NCI-H524 treated with DMSO at 0.1 percent for 48 hours (cell line): ENCODE measurements at regions not wholly inside any gene's neighbourhood (a gene's known extent, or its start where the extent isn't known, plus 50 kb on each side); places are given as distances from the start of the nearest gene placed in this dataset.
A peak's percentile ranks its signal among the peaks of the same experiment; 100 is the strongest.

Source experiments
- DNase-seq: peaks from one replicate; lab custom pipeline; 2025; lab: John Stamatoyannopoulos, UW

DNA sequence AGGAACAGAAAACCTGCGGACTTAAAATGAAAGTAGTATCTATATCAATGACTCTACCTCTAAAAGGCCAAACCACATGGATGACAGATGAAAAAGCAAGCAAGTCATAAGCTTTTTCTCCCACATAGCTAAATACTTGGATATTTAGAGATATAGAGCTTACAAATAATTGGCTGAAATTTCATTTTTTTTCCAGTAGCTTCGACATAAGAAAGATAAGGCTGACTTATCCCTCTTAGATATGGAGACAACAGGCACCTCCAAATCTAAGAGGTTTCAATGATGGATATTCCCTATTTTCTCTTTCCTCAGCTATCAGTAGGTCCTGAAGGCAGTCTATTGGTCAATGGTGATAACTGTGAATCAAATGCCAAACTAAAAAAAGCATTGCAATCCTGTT lies 460.3 kb downstream of the MEIS1 start:
- DNase-seq: no peak

DNA sequence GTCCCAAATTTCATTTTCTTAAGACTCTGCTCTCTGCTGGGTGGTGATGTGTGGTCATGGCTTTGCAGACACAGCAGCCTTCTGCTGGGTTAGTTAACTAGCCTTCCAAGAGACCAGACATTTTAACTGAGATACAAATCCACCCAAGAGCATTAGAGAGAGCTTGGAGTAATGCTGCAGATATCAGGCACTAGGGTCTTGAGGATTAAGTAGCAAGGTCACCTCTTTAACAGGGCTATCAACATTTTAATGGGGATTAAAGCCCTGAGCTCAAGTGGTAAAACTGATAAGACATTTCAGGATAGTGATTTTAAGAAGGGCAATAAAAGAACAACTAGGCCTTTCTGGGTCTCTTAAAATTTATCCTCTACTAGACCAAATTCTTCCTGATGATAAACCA lies 461.2 kb downstream of the MEIS1 start:
- no peak for DNase-seq

DNA sequence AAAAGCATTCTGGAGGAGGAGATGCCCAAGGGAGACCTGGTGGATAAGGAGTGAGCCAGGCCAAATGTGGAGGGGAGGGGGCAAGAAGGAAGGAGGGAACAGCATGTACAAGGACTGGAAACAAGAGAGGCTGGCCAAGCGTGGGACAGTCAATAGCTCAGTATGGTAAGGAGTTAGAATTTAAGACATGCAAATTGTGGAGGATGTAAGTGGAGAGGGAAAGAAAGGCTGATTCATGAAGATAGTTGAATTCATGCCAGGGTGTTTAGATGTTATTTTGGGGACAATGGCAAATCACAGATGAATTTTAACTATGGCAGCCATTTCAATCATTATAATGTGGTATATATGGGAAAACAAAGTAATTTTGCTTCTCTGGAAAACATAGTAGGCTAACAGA lies 462.3 kb downstream of the MEIS1 start:
- DNase-seq: no peak

DNA sequence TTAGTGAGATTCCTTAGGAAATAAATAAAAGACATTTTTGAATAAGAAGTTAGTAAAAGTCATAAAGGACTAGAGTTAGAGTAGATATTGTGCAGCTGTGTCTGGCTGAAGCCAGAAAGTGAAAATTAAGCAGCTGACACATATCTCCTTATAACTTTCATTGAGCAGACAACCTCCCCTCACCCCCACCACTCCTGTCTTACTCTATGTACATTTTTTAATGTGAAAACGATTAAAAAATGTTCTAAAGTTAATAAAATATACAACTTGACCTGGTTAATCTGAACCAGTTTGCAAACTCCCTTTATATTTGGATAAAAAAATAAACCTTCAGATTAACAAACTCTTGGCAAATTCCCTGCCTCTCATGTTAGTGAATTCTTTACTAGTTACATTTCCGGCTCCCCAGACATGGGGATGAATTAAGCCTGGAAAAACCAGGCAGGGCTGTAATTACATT lies 462.8 kb downstream of the MEIS1 start:
- no peak for DNase-seq

DNA sequence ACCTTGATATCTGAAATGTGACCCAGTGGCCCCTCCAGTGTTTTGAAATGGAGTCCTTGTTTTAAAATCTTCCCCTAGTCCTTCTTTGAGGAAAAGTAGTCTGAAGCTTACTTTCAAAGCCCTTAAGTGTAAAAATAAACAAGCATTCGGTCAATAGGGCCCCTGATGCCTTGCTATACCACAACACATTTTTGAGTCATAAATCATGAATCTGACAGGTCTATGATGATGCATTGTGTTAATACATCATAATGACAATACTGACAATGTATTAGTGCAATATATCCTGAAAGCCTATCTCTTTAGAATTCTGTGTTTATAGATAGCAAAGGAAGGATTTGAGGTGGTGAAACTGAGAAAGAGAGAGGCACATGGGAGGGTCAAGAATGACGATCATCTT lies 464.2 kb downstream of the MEIS1 start:
- no peak for DNase-seq

DNA sequence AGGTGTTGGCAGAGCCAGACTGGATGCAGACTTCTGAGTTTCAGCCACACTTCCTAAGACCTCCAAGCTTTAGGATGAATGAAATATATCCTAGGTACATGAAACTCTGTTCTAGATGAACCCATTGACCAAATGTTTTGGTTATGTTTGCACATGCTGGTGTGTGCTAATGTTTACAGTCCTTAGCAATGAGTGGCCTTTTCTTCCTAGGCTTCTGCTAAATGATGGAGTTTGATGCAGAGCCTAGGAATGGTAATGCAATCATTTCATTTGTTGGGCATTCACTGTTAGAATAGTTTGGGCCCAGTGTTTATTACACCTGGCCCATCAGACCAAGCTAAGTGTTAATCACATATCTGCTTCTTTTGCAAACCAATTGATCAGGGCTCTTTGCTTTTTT lies 464.7 kb downstream of the MEIS1 start:
- DNase-seq: no peak

DNA sequence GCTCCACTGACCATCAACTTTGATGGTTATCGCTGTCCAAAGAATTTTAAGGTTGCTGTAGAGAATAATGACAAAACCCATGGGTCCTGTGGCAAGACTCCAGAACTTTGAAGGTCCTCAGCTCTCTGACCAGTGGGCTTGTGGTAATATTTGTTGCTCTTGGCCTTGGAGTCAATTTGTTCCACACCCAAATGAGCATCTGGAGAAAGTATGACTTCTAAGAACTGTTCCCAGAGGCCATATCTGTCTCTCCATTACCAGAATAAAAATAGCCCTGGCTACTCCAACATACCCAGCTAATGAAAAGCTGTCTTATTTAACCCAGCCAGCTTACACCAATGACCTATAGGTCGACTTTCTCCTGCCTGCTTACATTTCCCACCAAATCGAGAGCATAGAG lies 466.4 kb downstream of the MEIS1 start:
- DNase-seq: no peak

DNA sequence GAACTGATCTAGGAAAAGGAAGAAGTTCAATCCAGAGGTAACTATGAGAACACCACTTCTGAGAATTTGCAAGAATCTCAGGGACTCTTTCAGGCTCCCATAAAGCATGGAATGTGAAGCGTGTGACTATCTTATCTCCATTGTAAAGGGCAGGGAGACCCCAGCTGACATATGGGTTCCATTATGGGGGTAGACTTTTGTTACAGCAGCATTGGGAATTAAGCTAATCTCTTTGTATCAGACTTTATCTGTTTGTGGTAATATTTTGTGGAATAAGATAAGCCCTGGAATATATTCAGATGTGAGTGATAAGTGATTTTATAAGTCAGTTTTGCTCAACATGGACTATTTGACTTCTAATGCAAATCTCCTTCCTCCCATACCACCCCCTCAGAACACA lies 468.3 kb downstream of the MEIS1 start:
- DNase-seq: no peak

DNA sequence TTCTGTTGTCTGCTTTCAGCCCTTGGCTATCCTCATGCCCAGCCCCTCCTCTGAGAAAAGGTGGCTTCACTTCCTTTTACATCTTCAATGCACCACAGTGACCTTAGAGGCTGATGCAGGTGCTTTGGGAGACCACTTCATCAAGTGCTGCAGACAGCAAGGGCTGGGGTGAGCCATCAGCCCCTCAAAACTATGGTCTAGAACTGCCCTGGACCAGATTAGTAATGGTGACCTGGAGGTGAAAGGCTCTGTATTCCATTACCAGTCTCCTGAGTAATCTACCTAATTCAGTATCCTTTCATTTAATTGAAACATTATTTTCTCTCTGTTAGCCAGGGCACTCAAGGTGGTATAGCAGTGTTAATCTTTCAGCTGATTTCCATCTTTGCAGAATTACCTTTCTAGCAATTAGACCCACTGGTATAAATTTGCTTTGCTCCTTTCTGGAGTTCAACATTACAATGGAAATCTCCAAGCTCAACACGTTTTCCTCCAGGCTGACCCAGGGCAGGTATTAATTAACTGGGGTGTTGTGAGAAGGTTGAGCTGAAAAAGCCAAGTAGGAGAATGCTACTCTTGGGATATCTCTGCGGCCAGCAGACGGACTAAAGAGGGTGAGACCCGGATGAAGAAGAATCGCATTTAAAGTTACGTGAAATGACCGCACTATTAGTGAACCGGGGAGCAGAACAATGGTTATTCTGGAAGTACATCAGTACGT lies 469.0 kb downstream of the MEIS1 start:
- DNase-seq: no peak

DNA sequence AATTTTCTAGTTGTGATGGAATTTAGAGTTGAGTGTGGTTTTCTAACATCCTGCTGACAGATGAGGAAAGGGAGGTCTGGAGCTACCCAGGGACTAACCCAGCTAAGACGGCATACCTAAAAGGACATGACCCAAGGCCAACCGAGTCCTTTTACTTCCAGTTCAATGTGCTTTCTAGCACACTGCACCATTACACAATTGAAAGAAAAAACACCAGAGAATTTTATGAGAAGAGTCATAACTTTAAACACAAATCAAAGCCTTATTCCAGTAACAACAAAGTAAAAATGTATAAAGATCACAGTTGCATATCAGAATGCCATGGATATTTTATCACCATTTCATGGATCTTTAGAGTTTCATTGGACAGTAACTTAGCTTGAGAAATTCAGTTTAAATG lies 480.3 kb downstream of the MEIS1 start:
- no peak for DNase-seq

DNA sequence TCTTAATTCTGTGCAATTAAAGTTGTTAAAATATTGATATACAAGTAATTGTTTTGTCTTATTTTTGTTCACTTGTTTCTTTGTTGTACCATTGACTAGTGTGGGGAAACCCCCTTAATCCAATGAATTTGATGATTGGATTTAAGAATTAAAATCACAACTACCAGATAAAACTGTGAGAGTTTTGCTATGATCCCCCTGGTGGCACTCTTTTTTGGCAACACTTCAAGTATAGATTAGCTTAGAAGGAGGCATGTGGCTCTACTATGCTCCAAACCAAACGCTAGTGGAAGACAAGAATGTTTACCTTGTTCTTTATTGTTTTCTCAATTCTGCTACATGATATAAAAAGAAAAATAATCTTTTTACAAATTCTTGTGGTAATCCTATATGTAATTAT lies 477.8 kb upstream of the ETAA1 start:
- no peak for DNase-seq

DNA sequence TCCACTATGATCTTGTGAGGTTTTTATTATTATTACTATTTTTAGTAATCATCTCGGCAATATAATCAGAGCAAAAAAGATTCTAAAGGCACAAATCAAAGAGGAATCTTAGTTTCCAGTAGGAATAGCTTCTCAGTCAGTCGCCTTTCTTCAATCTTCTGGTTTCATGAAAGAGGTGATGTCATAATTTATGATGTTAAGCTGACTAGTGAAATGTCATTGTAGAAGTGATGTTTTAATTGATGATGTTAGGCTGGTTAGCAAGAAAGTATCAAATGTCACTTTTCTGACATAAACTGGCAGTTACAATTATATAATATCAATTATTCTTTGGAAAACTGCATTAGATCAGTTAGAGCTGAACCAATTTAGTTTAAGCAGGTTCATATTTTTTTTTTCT lies 476.7 kb upstream of the ETAA1 start:
- no peak for DNase-seq

DNA sequence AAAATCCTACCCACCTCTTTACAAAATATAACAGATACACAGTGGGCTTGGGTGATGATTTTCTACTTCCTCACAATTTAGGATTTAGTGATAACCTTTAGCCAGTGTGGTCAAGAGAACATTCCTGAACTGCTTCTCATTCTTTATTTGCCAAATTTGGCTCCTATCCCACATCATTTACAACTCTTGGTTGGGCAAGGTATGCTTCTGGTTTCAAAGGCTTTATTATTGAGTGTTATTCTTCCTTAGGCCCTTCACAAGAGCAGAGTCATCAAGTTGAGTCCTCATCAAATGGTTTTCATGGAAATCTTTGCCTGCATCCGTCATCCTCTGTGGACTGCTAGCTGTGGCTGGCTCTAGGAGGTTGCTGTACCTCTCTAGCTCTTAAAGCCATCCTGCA lies 472.0 kb upstream of the ETAA1 start:
- no peak for DNase-seq

DNA sequence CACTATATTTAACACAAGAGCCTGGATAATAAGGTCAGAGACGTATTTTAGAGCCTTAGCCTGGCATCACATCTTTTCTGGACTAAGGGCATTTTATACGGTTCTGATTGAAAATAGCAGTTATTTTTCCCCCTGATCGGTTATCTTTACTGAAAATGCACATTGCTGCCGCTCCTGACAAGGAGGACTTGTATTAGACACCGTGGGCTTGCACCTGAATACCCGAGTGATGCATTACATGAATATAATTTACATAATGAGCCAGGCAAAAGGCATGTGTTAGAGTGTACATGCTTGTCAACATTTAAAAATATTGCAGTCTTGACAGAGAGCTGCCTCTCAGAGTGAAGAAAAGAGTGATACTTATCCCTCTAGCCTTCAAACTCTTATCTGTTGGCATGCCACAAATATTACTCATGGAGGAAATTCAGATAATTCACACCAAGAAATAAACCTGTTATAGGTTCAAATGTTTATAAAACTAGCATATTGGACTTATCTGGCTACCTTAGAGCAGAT lies 470.5 kb upstream of the ETAA1 start:
- DNase-seq: no peak

DNA sequence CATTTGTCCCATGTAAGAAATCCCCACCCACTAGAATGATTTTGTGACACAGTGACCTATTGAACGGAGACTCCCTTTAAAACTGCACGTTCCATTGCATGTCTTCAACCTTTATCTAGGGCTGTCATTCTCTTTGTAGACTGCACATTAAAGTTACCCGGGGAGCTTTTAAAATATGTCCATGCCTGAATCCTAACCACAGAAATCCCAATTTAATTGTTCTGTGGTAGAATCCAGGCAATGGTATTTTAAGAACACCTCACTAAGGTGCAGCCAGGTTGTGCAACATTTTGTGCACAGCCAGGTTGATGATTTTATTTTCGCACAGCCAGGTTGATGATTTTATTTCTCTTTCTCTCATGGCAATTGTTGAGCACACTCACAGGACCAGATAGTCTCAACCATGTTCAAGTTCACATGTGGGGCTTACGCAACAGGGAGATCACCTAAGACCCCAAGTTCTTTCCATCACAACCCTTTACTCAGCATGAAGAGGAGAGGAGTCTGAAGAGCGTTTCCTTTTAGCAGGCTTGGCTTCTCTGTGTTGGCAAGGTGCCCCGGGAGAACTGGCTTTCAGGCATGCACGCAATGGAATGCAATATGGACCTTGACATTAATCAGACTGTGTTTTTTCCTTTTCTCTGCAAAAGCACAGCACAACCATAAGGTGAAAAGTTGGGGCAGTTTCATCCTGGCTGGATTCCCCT lies 467.3 kb upstream of the ETAA1 start:
- DNase-seq: no peak

DNA sequence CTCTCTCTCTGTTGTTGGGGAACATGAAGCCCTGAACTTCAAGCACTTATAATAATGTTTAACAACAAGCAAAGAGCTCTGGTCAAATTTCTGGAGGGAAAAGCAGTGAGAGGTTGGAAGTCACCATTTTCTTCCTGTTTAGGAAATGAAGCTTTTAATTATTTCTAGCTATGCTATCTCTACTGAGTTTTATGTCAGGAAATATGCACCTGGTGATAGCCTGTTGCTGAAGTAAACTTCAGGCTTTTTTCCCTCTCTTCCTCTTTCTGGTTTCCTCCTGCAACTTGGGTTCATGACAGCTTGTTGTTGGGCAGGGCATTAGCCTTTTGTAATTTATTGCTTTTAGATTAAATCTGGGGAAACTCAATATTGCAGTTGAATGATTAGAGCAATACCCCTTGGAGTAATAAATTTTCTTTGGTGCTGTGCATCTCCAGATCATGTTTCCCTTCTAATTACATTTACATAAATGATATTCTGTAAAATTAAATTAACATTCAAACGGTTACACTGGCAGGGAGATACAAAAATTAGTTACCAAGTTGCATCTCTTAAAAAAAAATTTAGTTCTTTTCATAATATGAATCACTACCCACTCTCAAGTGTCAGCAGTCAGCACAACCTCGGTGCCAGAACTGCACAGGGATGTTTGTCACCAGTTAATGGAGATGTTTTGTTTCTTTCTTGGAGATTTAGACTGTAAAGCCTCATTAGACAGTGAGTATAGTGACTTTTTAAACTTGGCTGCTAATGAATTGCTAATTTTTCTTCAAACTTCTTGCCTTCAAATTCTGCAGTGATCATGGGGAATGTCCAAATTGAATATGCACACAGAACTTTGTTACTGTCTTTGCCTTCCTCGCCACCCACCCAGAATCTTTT lies 466.6 kb upstream of the ETAA1 start:
- DNase-seq: no peak

DNA sequence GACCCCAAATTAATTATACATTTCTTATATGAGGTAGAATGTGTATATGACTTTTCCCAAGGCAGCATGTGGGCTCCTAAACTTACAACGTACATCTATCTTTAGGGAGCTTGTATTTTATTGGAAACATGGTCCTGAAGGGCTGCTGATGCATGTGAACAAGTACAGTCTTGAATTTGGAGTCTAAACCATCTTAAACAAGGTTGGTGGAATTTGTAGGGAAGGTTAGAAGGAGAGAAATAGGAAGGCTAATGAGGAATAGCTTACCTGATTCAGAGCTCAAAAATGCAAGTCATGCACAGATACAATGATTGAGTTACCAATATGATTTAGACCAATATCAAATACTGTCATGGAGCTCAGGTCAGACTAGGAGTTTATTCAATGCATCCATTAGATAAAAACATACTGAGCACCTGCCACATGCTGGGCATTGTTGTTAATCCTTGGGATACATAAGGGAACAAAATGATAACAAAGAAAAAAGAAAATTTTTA lies 458.6 kb upstream of the ETAA1 start:
- DNase-seq: no peak

DNA sequence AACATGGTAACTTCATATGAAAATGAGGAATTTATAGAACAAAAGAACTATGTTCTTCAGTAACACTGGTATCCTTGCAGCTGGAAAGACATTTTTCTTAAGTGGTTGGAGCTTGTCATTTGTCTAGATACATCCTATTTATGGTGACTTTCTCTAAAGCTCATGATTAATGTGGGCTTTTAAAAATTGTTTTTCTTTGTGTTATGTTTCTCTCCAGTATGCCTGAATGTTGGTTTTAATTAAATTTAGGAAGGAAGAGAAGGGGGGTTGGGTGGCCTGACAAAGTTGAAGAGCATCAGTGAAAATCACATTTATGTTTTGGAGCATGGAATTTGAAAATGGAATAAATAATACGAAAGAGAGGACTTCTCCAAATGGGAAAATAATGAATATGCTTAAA lies 457.1 kb upstream of the ETAA1 start:
- DNase-seq: no peak

DNA sequence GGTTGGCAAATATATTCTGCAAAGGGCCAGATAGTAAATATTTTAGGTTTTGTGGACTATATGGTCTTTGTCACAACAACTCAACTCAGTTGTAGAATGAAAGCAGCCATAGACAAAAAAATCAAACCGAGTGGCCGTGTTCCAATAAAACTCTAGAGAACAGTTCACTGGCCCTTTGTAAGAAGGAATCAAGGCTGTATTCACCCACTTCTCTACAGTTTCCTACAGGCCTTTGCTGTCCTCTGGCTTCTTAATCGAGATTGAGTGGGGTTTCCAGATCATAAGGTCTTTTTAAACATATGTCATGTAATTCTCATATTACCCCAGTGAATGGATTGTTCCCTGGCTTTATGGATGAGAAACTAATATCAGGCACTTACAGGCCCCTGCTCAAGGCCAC lies 448.9 kb upstream of the ETAA1 start:
- DNase-seq: peak; percentile 10

DNA sequence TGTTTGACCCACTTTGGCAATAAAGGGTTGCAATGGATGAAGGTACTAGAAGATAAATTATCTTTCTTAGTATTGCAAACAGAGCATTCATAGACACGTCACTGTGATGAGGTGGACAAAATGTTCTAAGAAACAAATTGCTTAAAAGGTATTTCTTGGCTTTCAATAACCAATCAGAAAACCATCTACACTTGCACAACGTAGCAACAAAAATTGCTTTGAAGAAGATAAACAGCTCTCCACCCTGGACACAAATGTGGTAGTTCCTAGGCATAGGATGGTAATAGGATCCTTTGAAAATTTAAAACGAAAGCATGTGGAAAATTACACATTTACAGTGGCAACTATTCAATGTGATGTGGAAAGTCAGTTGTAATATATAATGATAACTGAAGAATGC lies 439.9 kb upstream of the ETAA1 start:
- DNase-seq: no peak

DNA sequence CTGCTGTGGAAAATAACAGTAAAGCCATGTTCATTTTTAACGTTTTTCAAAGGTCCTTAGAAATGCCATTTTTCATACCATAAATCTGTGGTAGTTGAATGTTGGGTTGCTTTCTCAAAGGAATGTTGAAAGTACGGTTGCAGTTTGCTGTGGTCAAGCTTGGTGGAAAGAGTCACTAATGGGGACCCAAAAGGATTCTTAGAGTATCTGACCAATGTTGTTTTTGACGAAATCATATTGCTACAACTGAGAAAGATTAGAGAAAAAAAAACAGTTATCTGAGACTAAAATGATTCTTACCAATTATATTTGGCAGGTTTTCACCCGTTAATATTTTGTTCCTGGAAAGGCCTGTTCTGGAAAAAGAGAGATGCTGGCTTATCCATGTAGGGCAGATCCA lies 439.5 kb upstream of the ETAA1 start:
- no peak for DNase-seq

DNA sequence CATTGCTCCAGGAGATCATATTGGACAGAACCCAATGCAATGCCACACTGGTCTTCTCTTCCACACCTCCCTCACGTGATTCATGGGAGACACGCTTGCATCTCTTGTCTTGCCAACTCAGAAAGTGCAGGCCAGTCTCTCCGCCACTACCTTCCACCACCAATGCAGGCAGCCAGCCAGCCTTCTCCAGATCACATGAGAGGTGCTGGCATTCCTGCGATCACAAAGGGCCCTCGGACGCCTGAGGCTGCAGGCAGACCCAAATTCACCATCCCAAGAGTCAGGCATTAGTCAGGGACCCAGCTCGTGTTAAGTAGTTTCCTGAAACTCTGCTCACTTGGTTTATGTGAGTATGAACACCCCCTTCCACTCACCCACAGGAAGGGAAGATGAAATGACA lies 437.0 kb upstream of the ETAA1 start:
- DNase-seq: no peak

DNA sequence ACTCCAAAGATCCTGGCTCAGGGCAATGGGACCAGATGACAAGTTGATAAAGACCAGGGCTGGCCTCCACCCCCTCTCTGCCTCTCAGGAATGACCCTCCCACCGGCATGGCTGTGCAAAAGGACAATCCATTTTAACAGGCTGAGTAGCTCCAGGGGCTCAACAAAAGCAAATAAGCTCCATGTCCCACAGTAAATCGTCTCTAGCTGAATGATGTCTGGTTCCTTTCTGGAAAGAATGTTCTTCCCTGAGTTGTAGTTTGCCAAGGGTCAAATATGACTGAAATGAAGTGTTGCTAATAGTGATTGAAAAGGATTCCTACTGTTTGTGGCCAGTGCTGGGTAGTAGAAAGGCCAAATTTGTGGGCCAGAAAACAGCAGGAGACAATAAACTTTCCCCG lies 434.4 kb upstream of the ETAA1 start:
- DNase-seq: no peak
